DMS153 treated with DMSO at 0.1 percent for 48 hours (cell line): ENCODE measurements at regions not wholly inside any gene's neighbourhood (a gene's known extent, or its start where the extent isn't known, plus 50 kb on each side); places are given as distances from the start of the nearest gene placed in this dataset.

Experiments used
- DNase-seq: peaks from one replicate; lab custom pipeline; 2025; ENCODE audit not compliant: unreplicated experiment; lab: John Stamatoyannopoulos, UW

- DNase-seq = no peak
These were observed 624.5 kb downstream of the TOX3 start for GRCh38 chr16:51922476-51922875.

GRCh38 chr16:51919736-51920135 lies 627.2 kb downstream of the TOX3 start:
- no peak for DNase-seq

GRCh38 chr16:51916814-51917213 lies 630.1 kb downstream of the TOX3 start:
- DNase-seq = no peak

GRCh38 chr16:51916231-51916630 lies 630.7 kb downstream of the TOX3 start:
- DNase-seq = no peak

GRCh38 chr16:51907680-51908079 lies 639.3 kb downstream of the TOX3 start:
- no peak for DNase-seq

GRCh38 chr16:51900221-51900780 lies 646.6 kb downstream of the TOX3 start:
- DNase-seq = no peak

GRCh38 chr16:51898872-51899271 lies 648.1 kb downstream of the TOX3 start:
- DNase-seq = no peak

GRCh38 chr16:51896013-51896412 lies 650.9 kb downstream of the TOX3 start:
- no peak for DNase-seq

- no peak for DNase-seq
These were observed 654.5 kb downstream of the TOX3 start for GRCh38 chr16:51892293-51893007.

- DNase-seq = no peak
These were observed 658.4 kb downstream of the TOX3 start for GRCh38 chr16:51888534-51888933.

- DNase-seq = no peak
These were observed 658.9 kb downstream of the TOX3 start for GRCh38 chr16:51888016-51888415.

GRCh38 chr16:51886456-51886855 lies 660.5 kb downstream of the TOX3 start:
- no peak for DNase-seq

- no peak for DNase-seq
These were observed 662.2 kb downstream of the TOX3 start for GRCh38 chr16:51884773-51885172.

- no peak for DNase-seq
These were observed 665.2 kb downstream of the TOX3 start for GRCh38 chr16:51881731-51882130.

- DNase-seq = no peak
These were observed 666.2 kb downstream of the TOX3 start for GRCh38 chr16:51880776-51881175.

- no peak for DNase-seq
These were observed 669.3 kb downstream of the TOX3 start for GRCh38 chr16:51877686-51878085.

- no peak for DNase-seq
These were observed 670.0 kb downstream of the TOX3 start for GRCh38 chr16:51876934-51877333.

GRCh38 chr16:51876601-51876875 lies 670.4 kb downstream of the TOX3 start:
- no peak for DNase-seq

- no peak for DNase-seq
These were observed 670.9 kb downstream of the TOX3 start for GRCh38 chr16:51875834-51876600.

- DNase-seq = no peak
These were observed 674.4 kb downstream of the TOX3 start for GRCh38 chr16:51872524-51872923.

- DNase-seq = no peak
These were observed 676.6 kb downstream of the TOX3 start for GRCh38 chr16:51870296-51870854.

GRCh38 chr16:51869176-51869575 lies 677.8 kb downstream of the TOX3 start:
- DNase-seq = no peak
